Upper lobe of left lung (tissue), 4 donors: ENCODE measurements at regions not wholly inside any gene's neighbourhood (a gene's known extent, or its start where the extent isn't known, plus 50 kb on each side); places are given as distances from the start of the nearest gene placed in this dataset.

Experiments
- CTCF ChIP-seq, 6 experiments: fragments of 450-650 bp in 4 of 6; fragments of 200-600 bp in 2 of 6; sonication (generic) in 2 of 6; IDR thresholded peaks; one replicate each; pipeline ENCODE4 v1.5.1; 2016 to 2019; ENCODE audit warnings: antibody characterized with exemption in 6 of 6
- EP300 ChIP-seq, 4 donors: sonication (generic); formaldehyde crosslinking; IDR thresholded peaks; one replicate each; pipeline ENCODE4 v1.5.1; 2017; ENCODE audit warnings: antibody characterized with exemption in 4 of 4, control low read depth in 2 of 4
- POLR2A ChIP-seq, 4 donors: fragments of 450-650 bp; IDR thresholded peaks; one replicate each; pipeline ENCODE4 v1.5.1; 2016 to 2017; ENCODE audit warnings: antibody characterized with exemption in 4 of 4, mild to moderate bottlenecking in 2 of 4
- POLR2AphosphoS5 ChIP-seq, 2 donors: sonication (generic); formaldehyde crosslinking; IDR thresholded peaks; one replicate each; pipeline ENCODE4 v1.5.1; 2017; ENCODE audit warnings: antibody characterized with exemption in 2 of 2

DNA sequence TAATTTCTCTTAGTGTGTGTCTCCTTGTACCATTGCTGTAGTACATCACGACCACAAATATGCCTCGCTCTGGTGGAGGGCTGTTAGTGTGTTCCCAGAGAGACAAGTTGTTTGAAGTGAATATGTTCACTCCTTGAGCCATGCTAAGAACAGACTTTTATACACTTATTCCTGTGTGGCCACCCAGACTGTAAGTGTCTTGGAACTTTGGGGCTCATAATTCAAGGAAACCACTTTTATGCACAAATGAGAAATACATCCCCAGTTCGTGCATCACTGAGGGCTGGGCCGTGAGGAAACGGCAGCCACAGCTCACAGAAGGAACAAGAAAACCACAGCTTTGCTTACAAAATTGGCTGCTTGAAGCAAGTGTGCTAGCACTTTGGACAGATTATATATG is 362.2 kb upstream of the DDHD1 start:
- TF ChIP-seq POLR2A (IDR thresholded peaks at IDR 0.05) (no peak), CTCF (IDR thresholded peaks at IDR 0.05) (no peak), EP300 (IDR thresholded peaks at IDR 0.05) (no peak), POLR2AphosphoS5 (IDR thresholded peaks at IDR 0.05) (no peak)
